ENCODE measurements at regions not wholly inside any gene's neighbourhood (a gene's known extent, or its start where the extent isn't known, plus 50 kb on each side); places are given as distances from the start of the nearest gene placed in this dataset.

- DNase-seq (ENCODE audit: low spot score in 2 of 2, unreplicated experiment in 2 of 2), result no peak
- Mint-ChIP-seq H3K27me3 (ENCODE audit: low read depth) (no peaks in the 10 kb centered on the region), H3K9me3 (peaks cover 4% of the 10 kb centered on the region), H3K4me1 (peaks cover 17% of the 10 kb centered on the region), H3K4me3 (no peak overlapping the region), H3K27ac (peak overlapping the region; percentile 67), H3K36me3 (no peaks in the 10 kb centered on the region)
- TF ChIP-seq CTCF (IDR thresholded peaks at IDR 0.05; ENCODE audit: unreplicated experiment), result no peak
These were observed 193.2 kb upstream of the AKR1E2 start for GRCh38 chr10:4632757-4633156.

- Mint-ChIP-seq H3K9me3 (peaks cover 17% of the 10 kb centered on the region), H3K4me3 (no peak overlapping the region), H3K27me3 (ENCODE audit: low read depth) (no peaks in the 10 kb centered on the region), H3K36me3 (no peaks in the 10 kb centered on the region), H3K4me1 (no peaks in the 10 kb centered on the region), H3K27ac (no peak overlapping the region)
- DNase-seq (ENCODE audit: low spot score in 2 of 2, unreplicated experiment in 2 of 2), result no peak
- no peak for TF ChIP-seq CTCF (IDR thresholded peaks at IDR 0.05; ENCODE audit: unreplicated experiment)
These were observed 199.1 kb upstream of the AKR1E2 start for GRCh38 chr10:4626919-4627318.

GRCh38 chr10:4623757-4624420, 202.1 kb upstream of the AKR1E2 start:
- DNase-seq (ENCODE audit: low spot score in 2 of 2, unreplicated experiment in 2 of 2), result no peak
- peaks cover 14% of the 10 kb centered on the region for H3K9me3 Mint-ChIP-seq

GRCh38 chr10:4623200-4623599, 202.8 kb upstream of the AKR1E2 start:
- no peaks in the 10 kb centered on the region for H3K36me3 Mint-ChIP-seq

More at GRCh38 chr10:4623757-4624420, 202.1 kb upstream of the AKR1E2 start:
- Mint-ChIP-seq H3K36me3 (no peaks in the 10 kb centered on the region), H3K27ac (no peak overlapping the region), H3K4me3 (no peak overlapping the region), H3K4me1 (no peaks in the 10 kb centered on the region), H3K27me3 (ENCODE audit: low read depth) (no peaks in the 10 kb centered on the region)
- no peak for TF ChIP-seq CTCF (IDR thresholded peaks at IDR 0.05; ENCODE audit: unreplicated experiment)

GRCh38 chr10:4622384-4622783, 203.6 kb upstream of the AKR1E2 start:
- Mint-ChIP-seq H3K9me3 (peaks cover 12% of the 10 kb centered on the region), H3K36me3 (no peaks in the 10 kb centered on the region), H3K4me1 (no peaks in the 10 kb centered on the region), H3K4me3 (no peak overlapping the region), H3K27me3 (ENCODE audit: low read depth) (no peaks in the 10 kb centered on the region), H3K27ac (no peak overlapping the region)
- DNase-seq (ENCODE audit: low spot score in 2 of 2, unreplicated experiment in 2 of 2), result no peak
- no peak for TF ChIP-seq CTCF (IDR thresholded peaks at IDR 0.05; ENCODE audit: unreplicated experiment)

More at GRCh38 chr10:4623200-4623599, 202.8 kb upstream of the AKR1E2 start:
- no peak for TF ChIP-seq CTCF (IDR thresholded peaks at IDR 0.05; ENCODE audit: unreplicated experiment)
- Mint-ChIP-seq H3K4me1 (no peaks in the 10 kb centered on the region), H3K4me3 (no peak overlapping the region), H3K27ac (no peak overlapping the region), H3K27me3 (ENCODE audit: low read depth) (no peaks in the 10 kb centered on the region), H3K9me3 (peaks cover 14% of the 10 kb centered on the region)
- no peak for DNase-seq (ENCODE audit: low spot score in 2 of 2, unreplicated experiment in 2 of 2)
